Heart left ventricle (tissue), 13 donors: ENCODE measurements at regions not wholly inside any gene's neighbourhood (a gene's known extent, or its start where the extent isn't known, plus 50 kb on each side); places are given as distances from the start of the nearest gene placed in this dataset.

ENCODE experiments used
- POLR2A ChIP-seq, 2 donors: fragments of 450-650 bp; IDR thresholded peaks; one replicate each; pipeline ENCODE4 v1.6.1; 2017; ENCODE audit warnings: antibody characterized with exemption in 2 of 2, mild to moderate bottlenecking in 2 of 2, moderate library complexity in 2 of 2
- TF ChIP-seq, protein P1 (sequence below), 12 donors: fragments of 200-600 bp; sonication (generic) in 4 of 12; IDR thresholded peaks; one replicate each; pipeline versions ENCODE4 v1.5.0 to v1.8.0; 2018 to 2022; ENCODE audit warnings: antibody characterized with exemption in 12 of 12, mild to moderate bottlenecking in 5 of 12
- donor health status: ischemic (EF 13 %, LVEDD 7.1; RV severe dilation, severe dysfunction).
- donor health status: DM: no; HTN: yes; CAD: no.
- donor health status: DM: no; HTN: no; CAD: no.
- donor health status: ischemic (EF 25% LVEDD 6.9; RV normal size, moderate dysfunction).
- donor health status: ischemic (EF 25% LVEDD 5.7; RV mildly dilated, moderate dysfunction).
- donor health status: ischemic (EF 35%, LVEDD 5.7; RV mildly dilated, moderate dysfunction).
- donor health status: nonischemic (EF 11% LVEDD 7.7; RV severe dilation, severe dysfunction).
- donor health status: DM: yes; HTN: yes; CAD: no.
- donor health status: PGD.
- donor health status: ischemic (EF 29% LVEDD 5.4; RV normal size, mild dysfunction).
- donor health status: nonischemic (EF 23%, LVEDD 6.1; RV moderate dilation, normal function).

DNA sequence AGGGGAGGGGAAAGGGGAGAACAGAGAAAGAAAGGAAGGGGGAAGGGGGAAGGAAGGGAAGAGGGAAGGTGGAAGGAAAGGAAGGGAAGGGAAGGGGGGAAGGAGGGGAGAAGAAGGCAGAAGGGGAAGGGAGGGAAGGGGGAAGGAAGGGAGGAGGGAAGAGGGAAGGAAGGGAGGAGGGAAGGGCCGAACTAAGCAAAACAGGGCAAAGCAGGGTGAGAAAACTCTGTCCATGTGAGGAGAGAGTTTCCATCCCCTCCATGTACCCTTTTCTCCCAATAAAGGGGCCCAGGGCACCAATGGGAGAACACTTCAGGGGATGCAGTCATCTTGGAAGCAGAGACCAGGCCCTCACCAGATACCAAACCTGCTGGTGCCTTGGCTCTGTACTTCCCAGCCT lies 256.8 kb upstream of the CDH5 start:
- TF ChIP-seq, protein P1, sequence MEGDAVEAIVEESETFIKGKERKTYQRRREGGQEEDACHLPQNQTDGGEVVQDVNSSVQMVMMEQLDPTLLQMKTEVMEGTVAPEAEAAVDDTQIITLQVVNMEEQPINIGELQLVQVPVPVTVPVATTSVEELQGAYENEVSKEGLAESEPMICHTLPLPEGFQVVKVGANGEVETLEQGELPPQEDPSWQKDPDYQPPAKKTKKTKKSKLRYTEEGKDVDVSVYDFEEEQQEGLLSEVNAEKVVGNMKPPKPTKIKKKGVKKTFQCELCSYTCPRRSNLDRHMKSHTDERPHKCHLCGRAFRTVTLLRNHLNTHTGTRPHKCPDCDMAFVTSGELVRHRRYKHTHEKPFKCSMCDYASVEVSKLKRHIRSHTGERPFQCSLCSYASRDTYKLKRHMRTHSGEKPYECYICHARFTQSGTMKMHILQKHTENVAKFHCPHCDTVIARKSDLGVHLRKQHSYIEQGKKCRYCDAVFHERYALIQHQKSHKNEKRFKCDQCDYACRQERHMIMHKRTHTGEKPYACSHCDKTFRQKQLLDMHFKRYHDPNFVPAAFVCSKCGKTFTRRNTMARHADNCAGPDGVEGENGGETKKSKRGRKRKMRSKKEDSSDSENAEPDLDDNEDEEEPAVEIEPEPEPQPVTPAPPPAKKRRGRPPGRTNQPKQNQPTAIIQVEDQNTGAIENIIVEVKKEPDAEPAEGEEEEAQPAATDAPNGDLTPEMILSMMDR (IDR thresholded peaks at IDR 0.05) = no peak
- no peak for TF ChIP-seq POLR2A (IDR thresholded peaks at IDR 0.05)
